K562 (cell line): ENCODE measurements at regions not wholly inside any gene's neighbourhood (a gene's known extent, or its start where the extent isn't known, plus 50 kb on each side); places are given as distances from the start of the nearest gene placed in this dataset.

Experiments
- ATAC-seq: fragments of 200-7000 bp; cut with Tn5 transposase; 3 replicates; pipeline ENCODE4 v1.9.1; 2020; ENCODE audit warnings: moderate library complexity
- BruUV-seq: library from RNA; stranded (reverse); fragments of 400-500 nt; replicated peaks from 2 replicates; lab custom pipeline; 2021; lab: Mats Ljungman, UMichigan
- CTCF ChIA-PET: fragments of 300-600 bp; formaldehyde crosslinking; extraction: SDS; loops from one replicate; lab custom pipeline; 2021; ENCODE audit warnings: low intra/inter-chr PET ratio; lab: Yijun Ruan, JAX
- POLR2A ChIA-PET: fragments of 300-600, 350-650 bp; sonication (Branson Sonifier 250); formaldehyde crosslinking; extraction: SDS; loops from one replicate; lab custom pipeline; 2021; ENCODE audit warnings: antibody characterized with exemption, inconsistent platforms; lab: Yijun Ruan, JAX
- DNase-seq, 4 experiments: peaks; one replicate each; pipeline versions ENCODE4 v3.0.0 to v3.0.0-alpha.2; 2011 to 2018; ENCODE audit warnings: low spot score in 3 of 4, mixed read lengths in 3 of 4; ENCODE audit errors: extremely low read depth in 1 of 4
- FAIRE-seq: peaks from 2 replicates; lab custom pipeline; 2011; peaks lifted over from hg19 to GRCh38; lab: Jason Lieb, UNC
- H2AFZ ChIP-seq: 2 replicates; pipeline ENCODE4 v1.6.0; 2011; ENCODE audit warnings: low read depth, low read length, control low read depth, inconsistent platforms
- H3K27ac ChIP-seq: fragments of 200-600 bp; 3 replicates; pipeline ENCODE4 v1.8.0; 2011; ENCODE audit warnings: low read depth, mild to moderate bottlenecking, control low read depth, inconsistent platforms, low read length, moderate library complexity, mixed read lengths; ENCODE audit errors: extremely low read depth
- H3K27me3 ChIP-seq, 2 experiments: fragments of 300-600 bp in 1 of 2; 2 replicates in 1 of 2; 3 replicates in 1 of 2; pipeline versions ENCODE4 v1.6.0 to v1.8.0; 2011; ENCODE audit warnings: inconsistent platforms in 2 of 2, low read length in 2 of 2, mild to moderate bottlenecking in 1 of 2, mixed read lengths in 1 of 2, moderate library complexity in 1 of 2; ENCODE audit not compliant: control insufficient read depth in 2 of 2, insufficient read depth in 2 of 2
- H3K36me3 ChIP-seq: fragments of 300-600 bp; 3 replicates; pipeline ENCODE4 v1.8.0; 2011; ENCODE audit warnings: mild to moderate bottlenecking, low read length, inconsistent platforms; ENCODE audit not compliant: control insufficient read depth, insufficient read depth
- H3K4me1 ChIP-seq, 2 experiments: fragments of 200-600 bp in 1 of 2; replicated peaks in 1 of 2; 2 replicates in 1 of 2; 3 replicates in 1 of 2; pipeline versions ENCODE4 v1.5.1 to v1.8.0; 2011; ENCODE audit warnings: inconsistent platforms in 2 of 2, low read length in 2 of 2, mild to moderate bottlenecking in 1 of 2, mixed read lengths in 1 of 2, moderate library complexity in 1 of 2; ENCODE audit not compliant: control insufficient read depth in 2 of 2, insufficient read depth in 2 of 2
- H3K4me2 ChIP-seq: 2 replicates; pipeline ENCODE4 v1.6.1; 2011; ENCODE audit warnings: low read length, control low read depth, inconsistent platforms, mixed read lengths; ENCODE audit not compliant: insufficient read depth
- H3K4me3 ChIP-seq: fragments of 200-600 bp; sonication (generic), shearing (Covaris generic); 2 replicates; pipeline ENCODE4 v1.5.1; 2016; ENCODE audit warnings: control low read depth, inconsistent platforms
- H3K79me2 ChIP-seq: fragments of 200-600 bp; 3 replicates; pipeline ENCODE4 v1.8.0; 2011; ENCODE audit warnings: low read length, inconsistent platforms; ENCODE audit not compliant: control insufficient read depth, insufficient read depth
- H3K9ac ChIP-seq, 2 experiments: 2 replicates each; pipeline versions ENCODE4 v1.6.0 to v1.6.1; 2011; ENCODE audit warnings: low read depth in 2 of 2, low read length in 2 of 2, control low read depth in 1 of 2, inconsistent platforms in 1 of 2, mild to moderate bottlenecking in 1 of 2, mixed read lengths in 1 of 2; ENCODE audit not compliant: insufficient read depth in 1 of 2
- H3K9me1 ChIP-seq: one replicate; pipeline ENCODE4 v1.6.0; 2011; ENCODE audit warnings: inconsistent platforms, mild to moderate bottlenecking, low read length, moderate library complexity; ENCODE audit not compliant: control insufficient read depth, insufficient read depth
- H3K9me3 ChIP-seq: replicated peaks from 2 replicates; pipeline ENCODE4 v1.5.1; 2011; ENCODE audit warnings: low read depth, low read length, inconsistent platforms; ENCODE audit not compliant: control insufficient read depth, insufficient read depth
- H4K20me1 ChIP-seq: replicated peaks from 2 replicates; pipeline ENCODE4 v1.6.1; 2011; ENCODE audit warnings: low read length, inconsistent platforms, mixed read lengths; ENCODE audit not compliant: control insufficient read depth, insufficient read depth
- RBM25 ChIP-seq: fragments of 200-400 bp; formaldehyde crosslinking; IDR thresholded peaks from 2 replicates; pipeline ENCODE4 v1.6.1; 2018; ENCODE audit warnings: low read length, low read depth, moderate library complexity; ENCODE audit not compliant: severe bottlenecking
- TARDBP ChIP-seq: fragments of 450-650 bp; IDR thresholded peaks from 2 replicates; pipeline ENCODE4 v1.6.1; 2016
- TCFL5 ChIP-seq: fragments of 250-450 bp; sonication (Bioruptor Pico); conservative IDR thresholded peaks from 2 replicates; pipeline ENCODE4 v1.6.1; 2021; ENCODE audit warnings: mild to moderate bottlenecking, moderate library complexity, matching md5 sums
- TEAD2 ChIP-seq: fragments of 450-650 bp; IDR thresholded peaks from 2 replicates; pipeline ENCODE4 v1.6.1; 2016; ENCODE audit warnings: missing genetic modification characterization, control low read depth, missing compliant biosample characterization
- WGBS: fragments of 100-300 bp; shearing (Covaris generic); methylation state at CpG from one replicate; pipeline ENCODE4 v1.1.6; 2016; ENCODE audit warnings: low coverage, mixed read lengths; ENCODE audit not compliant: insufficient coverage; ENCODE audit errors: missing lambda C conversion rate; 5-methylcytosine and 5-hydroxymethylcytosine counted together
- in situ Hi-C: fragments of 300-500 bp; cut with MboI; formaldehyde crosslinking; loops from 4 replicates; pipeline ENCODE4 v1.15.0; 2018; ENCODE audit warnings: inconsistent platforms, mixed read lengths
- intact Hi-C: fragments of 100-400 bp; cut with micrococcal nuclease; formaldehyde crosslinking; loops from 2 replicates; pipeline ENCODE4 v1.14.2; 2022
- TF ChIP-seq, protein P1 (sequence below): fragments of 450-650 bp; formaldehyde crosslinking; IDR thresholded peaks from 2 replicates; pipeline ENCODE4 v1.4.0; 2020; ENCODE audit warnings: mild to moderate bottlenecking
- TF ChIP-seq, protein P2 (sequence below): sonication (generic); formaldehyde crosslinking; IDR thresholded peaks from 2 replicates; pipeline ENCODE4 v1.8.0; 2022; ENCODE audit warnings: missing genetic modification reagents, mild to moderate bottlenecking, borderline replicate concordance
- TF ChIP-seq, protein P3 (sequence below), 2 experiments: IDR thresholded peaks in 1 of 2; conservative IDR thresholded peaks in 1 of 2; 2 replicates each; pipeline ENCODE4 v1.6.1; 2016; ENCODE audit warnings: low read depth in 2 of 2, mild to moderate bottlenecking in 1 of 2, missing compliant biosample characterization in 1 of 2, missing genetic modification characterization in 1 of 2, moderate library complexity in 1 of 2

DNA sequence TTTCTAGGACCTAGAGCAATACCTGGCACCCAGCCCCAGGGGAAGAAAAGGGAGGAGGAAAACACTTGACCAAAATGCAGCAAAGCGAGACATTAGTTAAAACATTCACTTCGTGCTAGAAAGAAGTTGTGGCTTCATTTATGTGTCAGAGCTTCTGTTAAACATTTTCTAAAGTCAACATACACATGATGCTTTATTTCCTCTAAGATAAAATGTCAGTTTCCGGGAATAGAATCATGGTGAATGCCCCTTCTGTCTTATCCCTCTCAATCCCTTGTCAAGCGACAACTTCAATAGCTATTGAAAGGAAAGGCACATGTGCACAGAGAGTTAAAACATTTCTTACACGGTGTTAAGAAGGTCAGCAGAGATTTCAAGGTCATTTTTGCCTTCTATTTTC, 404.6 kb upstream of the CWC22 start:
- Histone ChIP-seq H2AFZ (no peak overlapping the region), H3K9me3 (no peaks in the 10 kb centered on the region; the same call in 1 of the 2 replicates), H3K4me2 (no peak overlapping the region), H3K27ac (no peak overlapping the region), H3K4me1 (no peaks in the 10 kb centered on the region), H3K4me3 (no peak overlapping the region), H3K27me3 (no peaks in the 10 kb centered on the region), H3K79me2 (no peaks in the 10 kb centered on the region), H3K36me3 (no peaks in the 10 kb centered on the region), H3K9ac (no peak overlapping the region), H4K20me1 (no peaks in the 10 kb centered on the region), H3K9me1 (no peaks in the 10 kb centered on the region)
- DNase-seq (no peak), FAIRE-seq (no peak), ATAC-seq (no peak)
- intact Hi-C loops: no loop called here
- no TSS peak for BruUV-seq
- in situ Hi-C loops: no loop called here
- CTCF ChIA-PET: no interaction called here
- TF ChIP-seq RBM25 (no peak), TEAD2 (tag) (no peak), TCFL5 (CRISPR knock-in tag) (no peak), TARDBP (no peak)
- TF ChIP-seq, protein P1, sequence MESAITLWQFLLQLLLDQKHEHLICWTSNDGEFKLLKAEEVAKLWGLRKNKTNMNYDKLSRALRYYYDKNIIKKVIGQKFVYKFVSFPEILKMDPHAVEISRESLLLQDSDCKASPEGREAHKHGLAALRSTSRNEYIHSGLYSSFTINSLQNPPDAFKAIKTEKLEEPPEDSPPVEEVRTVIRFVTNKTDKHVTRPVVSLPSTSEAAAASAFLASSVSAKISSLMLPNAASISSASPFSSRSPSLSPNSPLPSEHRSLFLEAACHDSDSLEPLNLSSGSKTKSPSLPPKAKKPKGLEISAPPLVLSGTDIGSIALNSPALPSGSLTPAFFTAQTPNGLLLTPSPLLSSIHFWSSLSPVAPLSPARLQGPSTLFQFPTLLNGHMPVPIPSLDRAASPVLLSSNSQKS (CRISPR knock-in tag): no peak
- TF ChIP-seq, protein P2, sequence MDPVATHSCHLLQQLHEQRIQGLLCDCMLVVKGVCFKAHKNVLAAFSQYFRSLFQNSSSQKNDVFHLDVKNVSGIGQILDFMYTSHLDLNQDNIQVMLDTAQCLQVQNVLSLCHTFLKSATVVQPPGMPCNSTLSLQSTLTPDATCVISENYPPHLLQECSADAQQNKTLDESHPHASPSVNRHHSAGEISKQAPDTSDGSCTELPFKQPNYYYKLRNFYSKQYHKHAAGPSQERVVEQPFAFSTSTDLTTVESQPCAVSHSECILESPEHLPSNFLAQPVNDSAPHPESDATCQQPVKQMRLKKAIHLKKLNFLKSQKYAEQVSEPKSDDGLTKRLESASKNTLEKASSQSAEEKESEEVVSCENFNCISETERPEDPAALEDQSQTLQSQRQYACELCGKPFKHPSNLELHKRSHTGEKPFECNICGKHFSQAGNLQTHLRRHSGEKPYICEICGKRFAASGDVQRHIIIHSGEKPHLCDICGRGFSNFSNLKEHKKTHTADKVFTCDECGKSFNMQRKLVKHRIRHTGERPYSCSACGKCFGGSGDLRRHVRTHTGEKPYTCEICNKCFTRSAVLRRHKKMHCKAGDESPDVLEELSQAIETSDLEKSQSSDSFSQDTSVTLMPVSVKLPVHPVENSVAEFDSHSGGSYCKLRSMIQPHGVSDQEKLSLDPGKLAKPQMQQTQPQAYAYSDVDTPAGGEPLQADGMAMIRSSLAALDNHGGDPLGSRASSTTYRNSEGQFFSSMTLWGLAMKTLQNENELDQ (CRISPR knock-in tag): no peak
- TF ChIP-seq, protein P3, sequence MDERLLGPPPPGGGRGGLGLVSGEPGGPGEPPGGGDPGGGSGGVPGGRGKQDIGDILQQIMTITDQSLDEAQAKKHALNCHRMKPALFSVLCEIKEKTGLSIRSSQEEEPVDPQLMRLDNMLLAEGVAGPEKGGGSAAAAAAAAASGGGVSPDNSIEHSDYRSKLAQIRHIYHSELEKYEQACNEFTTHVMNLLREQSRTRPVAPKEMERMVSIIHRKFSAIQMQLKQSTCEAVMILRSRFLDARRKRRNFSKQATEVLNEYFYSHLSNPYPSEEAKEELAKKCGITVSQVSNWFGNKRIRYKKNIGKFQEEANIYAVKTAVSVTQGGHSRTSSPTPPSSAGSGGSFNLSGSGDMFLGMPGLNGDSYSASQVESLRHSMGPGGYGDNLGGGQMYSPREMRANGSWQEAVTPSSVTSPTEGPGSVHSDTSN (CRISPR knock-in tag; IDR thresholded peaks at IDR 0.05; ENCODE audit: low read depth): no peak
- TF ChIP-seq, protein P3 (tag; conservative IDR thresholded peaks at IDR 0.05; ENCODE audit: low read depth): no peak
- WGBS: 0% methylated on average over 5 of the region's 5 CpGs
- POLR2A ChIA-PET: no interaction called here
